A673 (cell line): ENCODE measurements at regions not wholly inside any gene's neighbourhood (a gene's known extent, or its start where the extent isn't known, plus 50 kb on each side); places are given as distances from the start of the nearest gene placed in this dataset.

Source experiments
- EZH2 ChIP-seq: fragments of 200-600 bp; sonication (generic); IDR thresholded peaks from 2 replicates; pipeline ENCODE4 v1.6.1; 2017; ENCODE audit warnings: borderline replicate concordance, low read depth, mild to moderate bottlenecking, mixed read lengths, antibody characterized with exemption, low read length; ENCODE audit not compliant: poor library complexity, severe bottlenecking
- TF ChIP-seq, protein P1 (sequence below): fragments of 300-800, 200-600 bp; sonication (generic); conservative IDR thresholded peaks from 2 replicates; pipeline ENCODE4 v1.5.1; 2017; ENCODE audit warnings: low read depth, mild to moderate bottlenecking, antibody characterized with exemption, low read length, moderate library complexity, mixed read lengths

DNA sequence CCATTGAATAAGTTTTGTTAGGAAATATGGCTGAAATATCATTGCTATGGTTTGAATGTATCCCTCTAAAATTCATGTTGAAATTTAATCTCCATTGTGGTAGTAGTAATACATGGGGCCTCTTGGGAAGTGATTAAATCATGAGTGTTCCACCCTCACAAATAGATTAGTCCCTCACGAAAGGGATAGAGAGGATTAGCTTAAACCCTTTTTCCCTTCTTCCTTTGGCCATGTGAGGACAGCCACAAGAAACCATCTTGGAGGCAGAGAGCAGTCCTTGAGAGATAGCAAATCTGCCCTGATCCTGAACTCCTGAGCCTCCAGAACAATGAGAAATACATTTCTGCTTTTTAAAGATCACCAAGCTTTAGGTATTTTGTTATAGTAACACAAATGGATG, 274.2 kb downstream of the CDH19 start:
- TF ChIP-seq EZH2, result no peak
- TF ChIP-seq, protein P1, sequence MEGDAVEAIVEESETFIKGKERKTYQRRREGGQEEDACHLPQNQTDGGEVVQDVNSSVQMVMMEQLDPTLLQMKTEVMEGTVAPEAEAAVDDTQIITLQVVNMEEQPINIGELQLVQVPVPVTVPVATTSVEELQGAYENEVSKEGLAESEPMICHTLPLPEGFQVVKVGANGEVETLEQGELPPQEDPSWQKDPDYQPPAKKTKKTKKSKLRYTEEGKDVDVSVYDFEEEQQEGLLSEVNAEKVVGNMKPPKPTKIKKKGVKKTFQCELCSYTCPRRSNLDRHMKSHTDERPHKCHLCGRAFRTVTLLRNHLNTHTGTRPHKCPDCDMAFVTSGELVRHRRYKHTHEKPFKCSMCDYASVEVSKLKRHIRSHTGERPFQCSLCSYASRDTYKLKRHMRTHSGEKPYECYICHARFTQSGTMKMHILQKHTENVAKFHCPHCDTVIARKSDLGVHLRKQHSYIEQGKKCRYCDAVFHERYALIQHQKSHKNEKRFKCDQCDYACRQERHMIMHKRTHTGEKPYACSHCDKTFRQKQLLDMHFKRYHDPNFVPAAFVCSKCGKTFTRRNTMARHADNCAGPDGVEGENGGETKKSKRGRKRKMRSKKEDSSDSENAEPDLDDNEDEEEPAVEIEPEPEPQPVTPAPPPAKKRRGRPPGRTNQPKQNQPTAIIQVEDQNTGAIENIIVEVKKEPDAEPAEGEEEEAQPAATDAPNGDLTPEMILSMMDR, result no peak
